ENCODE measurements at regions not wholly inside any gene's neighbourhood (a gene's known extent, or its start where the extent isn't known, plus 50 kb on each side); places are given as distances from the start of the nearest gene placed in this dataset.
A peak's percentile ranks its signal among the peaks of the same experiment; 100 is the strongest.

GRCh38 chr9:130755377-130756007, 61.9 kb downstream of the EXOSC2 start:
- no peak for DNase-seq (ENCODE audit: missing footprints)
- intact Hi-C loops (cut with DNase I): no loop called here
- ATAC-seq: peak; percentile 52

GRCh38 chr9:130756037-130756436, 62.5 kb downstream of the EXOSC2 start:
- intact Hi-C loops (cut with DNase I): no loop called here
- no peak for DNase-seq (ENCODE audit: missing footprints)
- ATAC-seq: peak; percentile 28

- no peak for ATAC-seq
- intact Hi-C loops (cut with DNase I): no loop called here
- no peak for DNase-seq (ENCODE audit: missing footprints)
Observed at GRCh38 chr9:130756455-130757152, 63.0 kb downstream of the EXOSC2 start.

GRCh38 chr9:130759738-130760137, 66.2 kb downstream of the EXOSC2 start:
- intact Hi-C loops (cut with DNase I): no loop called here
- ATAC-seq: no peak
- DNase-seq (ENCODE audit: missing footprints): no peak

- DNase-seq (ENCODE audit: missing footprints) (no peak), ATAC-seq (no peak)
- intact Hi-C loops (cut with DNase I): no loop called here
Observed at GRCh38 chr9:130763331-130764171, 70.0 kb downstream of the EXOSC2 start.

- no peak for ATAC-seq
- no peak for DNase-seq (ENCODE audit: missing footprints)
- intact Hi-C loops (cut with DNase I): loop anchor here (5.0 kb wide), 1 partner anchor 53 kb away; no protein-coding TSS in a partner anchor
Observed at GRCh38 chr9:130765137-130766020, 69.7 kb upstream of the ABL1 start.

GRCh38 chr9:130766021-130766926, 68.8 kb upstream of the ABL1 start:
- DNase-seq (ENCODE audit: missing footprints) (peak; percentile 63), ATAC-seq (peak; percentile 30)
- intact Hi-C loops (cut with DNase I): loop anchor here (5.0 kb wide), 1 partner anchor 54 kb away; no protein-coding TSS in a partner anchor

- ATAC-seq (peak; percentile 40), DNase-seq (ENCODE audit: missing footprints) (no peak)
- intact Hi-C loops (cut with DNase I): loop anchor here (5.0 kb wide), 1 partner anchor 55 kb away; no protein-coding TSS in a partner anchor
Observed at GRCh38 chr9:130766927-130767307, 68.1 kb upstream of the ABL1 start.

- ATAC-seq (no peak), DNase-seq (ENCODE audit: missing footprints) (no peak)
- intact Hi-C loops (cut with DNase I): loop anchor here (5.0 kb wide), 1 partner anchor 56 kb away; no protein-coding TSS in a partner anchor
Observed at GRCh38 chr9:130768265-130768664, 66.8 kb upstream of the ABL1 start.

- DNase-seq (ENCODE audit: missing footprints) (no peak), ATAC-seq (no peak)
- intact Hi-C loops (cut with DNase I): loop anchor here (5.0 kb wide), 1 partner anchor 57 kb away; no protein-coding TSS in a partner anchor
Observed at GRCh38 chr9:130768891-130769403, 66.1 kb upstream of the ABL1 start.

- intact Hi-C loops (cut with DNase I): no loop called here
- DNase-seq (ENCODE audit: missing footprints) (no peak), ATAC-seq (no peak)
Observed at GRCh38 chr9:130770093-130770492, 65.0 kb upstream of the ABL1 start.

- peak; percentile 54 for ATAC-seq
- intact Hi-C loops (cut with DNase I): loop anchor here (1.0 kb wide), 1 partner anchor 91 kb away; no protein-coding TSS in a partner anchor
- DNase-seq (ENCODE audit: missing footprints): no peak
Observed at GRCh38 chr9:130770679-130771442, 64.2 kb upstream of the ABL1 start.

GRCh38 chr9:130772185-130772584, 62.9 kb upstream of the ABL1 start:
- ATAC-seq (no peak), DNase-seq (ENCODE audit: missing footprints) (no peak)
- intact Hi-C loops (cut with DNase I): no loop called here

- DNase-seq (ENCODE audit: missing footprints) (no peak), ATAC-seq (no peak)
- intact Hi-C loops (cut with DNase I): no loop called here
Observed at GRCh38 chr9:130774183-130774582, 60.9 kb upstream of the ABL1 start.

- ATAC-seq (no peak), DNase-seq (ENCODE audit: missing footprints) (no peak)
- intact Hi-C loops (cut with DNase I): no loop called here
Observed at GRCh38 chr9:130775336-130775991, 59.6 kb upstream of the ABL1 start.
